ENCODE measurements at regions not wholly inside any gene's neighbourhood (a gene's known extent, or its start where the extent isn't known, plus 50 kb on each side); places are given as distances from the start of the nearest gene placed in this dataset.

DNA sequence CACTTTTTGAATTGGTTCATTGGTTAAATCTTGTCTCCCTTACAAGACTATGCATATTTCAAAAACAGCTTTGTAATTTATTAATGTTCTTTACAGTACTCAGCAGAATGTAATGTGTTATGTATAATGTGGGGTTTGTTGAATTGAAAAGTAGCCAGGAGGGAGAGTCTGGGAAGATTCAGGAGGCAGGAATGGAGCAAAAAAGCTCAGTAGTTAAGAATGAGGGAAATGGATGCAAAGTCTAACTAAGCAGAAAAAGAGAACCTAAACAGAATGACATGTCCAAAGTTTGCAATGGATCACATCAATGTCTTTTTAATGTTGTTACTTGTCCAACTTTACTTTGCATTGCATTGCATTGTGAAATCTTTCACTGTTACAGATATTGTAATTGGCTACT, 86.5 kb upstream of the CARD18 start:
- FAIRE-seq = peak; percentile 58
- no peak overlapping the region for H3K9ac ChIP-seq (ENCODE audit: low read length)
- no peaks in the 10 kb centered on the region for H3K27me3 Mint-ChIP-seq (ENCODE audit: low read depth, unreplicated experiment)

DNA sequence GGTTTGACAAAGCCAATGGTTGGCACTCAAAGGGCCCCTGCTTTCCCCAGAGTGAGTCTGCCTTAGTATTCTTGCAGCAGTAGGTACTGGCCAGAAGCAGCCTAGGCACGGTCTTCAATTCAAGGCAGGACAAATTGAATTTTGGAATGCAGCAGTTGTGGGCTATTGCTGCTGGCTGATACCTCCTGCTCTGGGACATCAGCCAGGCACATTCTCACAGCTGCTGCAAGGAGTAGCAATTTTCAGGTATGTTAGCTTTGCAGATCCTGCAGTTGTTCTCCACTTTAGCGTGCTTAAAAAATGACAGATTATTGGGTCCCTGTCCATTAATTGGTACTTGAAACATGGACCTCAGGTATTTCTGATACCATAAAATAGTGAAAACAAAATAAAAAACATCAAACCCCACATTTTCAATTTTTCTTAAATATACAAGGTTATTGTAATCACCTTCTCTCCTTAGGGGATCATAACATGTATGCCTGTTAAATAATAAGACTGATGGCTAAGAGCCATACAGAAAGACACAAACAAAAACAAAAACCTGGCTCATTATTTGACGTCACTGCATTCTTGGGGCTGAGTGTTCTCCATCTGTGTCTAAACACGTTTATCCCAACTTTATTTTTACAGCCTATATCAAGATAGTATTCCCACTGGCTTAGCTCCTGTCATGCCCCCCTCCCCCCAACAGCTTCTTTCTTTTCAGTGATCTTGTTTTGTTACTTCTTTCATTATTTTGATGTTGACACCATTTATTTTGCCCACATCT, 85.1 kb upstream of the CARD18 start:
- Histone ChIP-seq H3K27ac (ENCODE audit: low read depth, low read length) (no peak overlapping the region), H3K9ac (ENCODE audit: low read length) (no peak overlapping the region), H3K4me1 (ENCODE audit: insufficient read depth, low read length) (no peaks in the 10 kb centered on the region), H2AFZ (ENCODE audit: low read depth, low read length) (no peak overlapping the region), H3K4me3 (ENCODE audit: insufficient read depth, low read depth, low read length) (no peak overlapping the region), H3K36me3 (ENCODE audit: insufficient read depth, low read length) (no peaks in the 10 kb centered on the region), H3K9me3 (ENCODE audit: insufficient read depth, low read depth, low read length) (no peaks in the 10 kb centered on the region), H3K79me2 (ENCODE audit: insufficient read depth, low read length) (no peaks in the 10 kb centered on the region), H4K20me1 (ENCODE audit: insufficient read depth, low read length) (no peaks in the 10 kb centered on the region), H3K27me3 (ENCODE audit: insufficient read depth, low read length) (no peaks in the 10 kb centered on the region), H3K4me2 (ENCODE audit: low read length) (no peak overlapping the region)
- no peaks in the 10 kb centered on the region for H3K36me3 Mint-ChIP-seq (ENCODE audit: low read depth, unreplicated experiment)
- no peak overlapping the region for H3K4me3 Mint-ChIP-seq (ENCODE audit: unreplicated experiment)
- H3K27ac Mint-ChIP-seq (ENCODE audit: unreplicated experiment) = no peak overlapping the region
- H3K4me1 Mint-ChIP-seq (ENCODE audit: low read depth, unreplicated experiment) = peaks cover 15% of the 10 kb centered on the region
- H3K9me3 Mint-ChIP-seq (ENCODE audit: unreplicated experiment) = no peaks in the 10 kb centered on the region
- TF ChIP-seq EZH2 (IDR thresholded peaks at IDR 0.05; ENCODE audit: insufficient read depth, low read length) = no peak
- TF ChIP-seq, protein P1, sequence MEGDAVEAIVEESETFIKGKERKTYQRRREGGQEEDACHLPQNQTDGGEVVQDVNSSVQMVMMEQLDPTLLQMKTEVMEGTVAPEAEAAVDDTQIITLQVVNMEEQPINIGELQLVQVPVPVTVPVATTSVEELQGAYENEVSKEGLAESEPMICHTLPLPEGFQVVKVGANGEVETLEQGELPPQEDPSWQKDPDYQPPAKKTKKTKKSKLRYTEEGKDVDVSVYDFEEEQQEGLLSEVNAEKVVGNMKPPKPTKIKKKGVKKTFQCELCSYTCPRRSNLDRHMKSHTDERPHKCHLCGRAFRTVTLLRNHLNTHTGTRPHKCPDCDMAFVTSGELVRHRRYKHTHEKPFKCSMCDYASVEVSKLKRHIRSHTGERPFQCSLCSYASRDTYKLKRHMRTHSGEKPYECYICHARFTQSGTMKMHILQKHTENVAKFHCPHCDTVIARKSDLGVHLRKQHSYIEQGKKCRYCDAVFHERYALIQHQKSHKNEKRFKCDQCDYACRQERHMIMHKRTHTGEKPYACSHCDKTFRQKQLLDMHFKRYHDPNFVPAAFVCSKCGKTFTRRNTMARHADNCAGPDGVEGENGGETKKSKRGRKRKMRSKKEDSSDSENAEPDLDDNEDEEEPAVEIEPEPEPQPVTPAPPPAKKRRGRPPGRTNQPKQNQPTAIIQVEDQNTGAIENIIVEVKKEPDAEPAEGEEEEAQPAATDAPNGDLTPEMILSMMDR (IDR thresholded peaks at IDR 0.05; ENCODE audit: insufficient read depth, low read depth, low read length) = no peak
- H3K27me3 Mint-ChIP-seq (ENCODE audit: low read depth, unreplicated experiment) = no peaks in the 10 kb centered on the region
- FAIRE-seq (no peak), DNase-seq (ENCODE audit: low read depth) (no peak)

More for the DNA sequence above, 86.5 kb upstream of the CARD18 start:
- H2AFZ ChIP-seq (ENCODE audit: low read depth, low read length) = no peak overlapping the region
- no peak for TF ChIP-seq EZH2 (IDR thresholded peaks at IDR 0.05; ENCODE audit: insufficient read depth, low read length)
- TF ChIP-seq, protein P1 (IDR thresholded peaks at IDR 0.05; ENCODE audit: insufficient read depth, low read depth, low read length) = no peak
- DNase-seq (ENCODE audit: low read depth) = peak; percentile 57
- H3K36me3 ChIP-seq (ENCODE audit: insufficient read depth, low read length) = no peaks in the 10 kb centered on the region
- no peaks in the 10 kb centered on the region for H3K4me1 ChIP-seq (ENCODE audit: insufficient read depth, low read length)
- Mint-ChIP-seq H3K4me3 (ENCODE audit: unreplicated experiment) (no peak overlapping the region), H3K27ac (ENCODE audit: unreplicated experiment) (no peak overlapping the region), H3K4me1 (ENCODE audit: low read depth, unreplicated experiment) (peaks cover 22% of the 10 kb centered on the region), H3K36me3 (ENCODE audit: low read depth, unreplicated experiment) (no peaks in the 10 kb centered on the region), H3K9me3 (ENCODE audit: unreplicated experiment) (no peaks in the 10 kb centered on the region)
- H3K27me3 ChIP-seq (ENCODE audit: insufficient read depth, low read length) = no peaks in the 10 kb centered on the region
- H3K79me2 ChIP-seq (ENCODE audit: insufficient read depth, low read length) = no peaks in the 10 kb centered on the region
- no peaks in the 10 kb centered on the region for H4K20me1 ChIP-seq (ENCODE audit: insufficient read depth, low read length)
- H3K4me3 ChIP-seq (ENCODE audit: insufficient read depth, low read depth, low read length) = no peak overlapping the region
- no peaks in the 10 kb centered on the region for H3K9me3 ChIP-seq (ENCODE audit: insufficient read depth, low read depth, low read length)
- H3K27ac ChIP-seq (ENCODE audit: low read depth, low read length) = no peak overlapping the region
- no peak overlapping the region for H3K4me2 ChIP-seq (ENCODE audit: low read length)

DNA sequence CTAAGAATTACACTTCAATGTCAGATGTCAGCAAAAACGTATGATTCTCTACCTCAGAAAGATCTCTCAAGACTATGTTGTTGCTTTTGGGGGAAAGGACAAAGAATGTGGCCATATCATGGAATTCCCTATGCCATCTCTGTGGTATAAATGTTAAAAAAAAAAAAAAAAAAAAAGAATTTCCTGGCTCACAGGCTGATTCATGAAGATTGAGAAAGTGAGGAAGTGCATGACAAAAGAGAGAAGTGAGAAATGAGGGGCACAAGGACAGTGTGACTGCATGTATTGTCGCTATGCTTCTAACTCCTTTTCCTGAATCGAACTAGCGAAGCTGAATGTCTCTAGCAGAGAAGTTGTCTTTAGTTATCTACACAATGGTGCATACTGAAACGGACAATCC, 80.6 kb upstream of the CARD18 start:
- no peaks in the 10 kb centered on the region for H3K9me3 ChIP-seq (ENCODE audit: insufficient read depth, low read depth, low read length)
- H3K4me3 ChIP-seq (ENCODE audit: insufficient read depth, low read depth, low read length) = no peak overlapping the region
- Mint-ChIP-seq H3K36me3 (ENCODE audit: low read depth, unreplicated experiment) (no peaks in the 10 kb centered on the region), H3K27me3 (ENCODE audit: low read depth, unreplicated experiment) (no peaks in the 10 kb centered on the region), H3K9me3 (ENCODE audit: unreplicated experiment) (no peaks in the 10 kb centered on the region), H3K27ac (ENCODE audit: unreplicated experiment) (no peak overlapping the region), H3K4me3 (ENCODE audit: unreplicated experiment) (no peak overlapping the region), H3K4me1 (ENCODE audit: low read depth, unreplicated experiment) (no peaks in the 10 kb centered on the region)
- no peak overlapping the region for H3K9ac ChIP-seq (ENCODE audit: low read length)
- no peak overlapping the region for H3K4me2 ChIP-seq (ENCODE audit: low read length)
- TF ChIP-seq, protein P1 (IDR thresholded peaks at IDR 0.05; ENCODE audit: insufficient read depth, low read depth, low read length) = no peak
- no peak for TF ChIP-seq EZH2 (IDR thresholded peaks at IDR 0.05; ENCODE audit: insufficient read depth, low read length)
- DNase-seq (ENCODE audit: low read depth) = no peak
- no peak overlapping the region for H3K27ac ChIP-seq (ENCODE audit: low read depth, low read length)
- no peaks in the 10 kb centered on the region for H3K4me1 ChIP-seq (ENCODE audit: insufficient read depth, low read length)
- no peaks in the 10 kb centered on the region for H3K79me2 ChIP-seq (ENCODE audit: insufficient read depth, low read length)
- no peaks in the 10 kb centered on the region for H3K27me3 ChIP-seq (ENCODE audit: insufficient read depth, low read length)
- H2AFZ ChIP-seq (ENCODE audit: low read depth, low read length) = no peak overlapping the region
- no peak for FAIRE-seq
- H4K20me1 ChIP-seq (ENCODE audit: insufficient read depth, low read length) = no peaks in the 10 kb centered on the region
- H3K36me3 ChIP-seq (ENCODE audit: insufficient read depth, low read length) = no peaks in the 10 kb centered on the region
